K562 (cell line): ENCODE measurements at regions not wholly inside any gene's neighbourhood (a gene's known extent, or its start where the extent isn't known, plus 50 kb on each side); places are given as distances from the start of the nearest gene placed in this dataset.

Experiments
- ATAC-seq: fragments of 200-7000 bp; cut with Tn5 transposase; 3 replicates; pipeline ENCODE4 v1.9.1; 2020; ENCODE audit warnings: moderate library complexity
- BruUV-seq: library from RNA; stranded (reverse); fragments of 400-500 nt; replicated peaks from 2 replicates; lab custom pipeline; 2021; lab: Mats Ljungman, UMichigan
- CTCF ChIA-PET: fragments of 300-600 bp; formaldehyde crosslinking; extraction: SDS; loops from one replicate; lab custom pipeline; 2021; ENCODE audit warnings: low intra/inter-chr PET ratio; lab: Yijun Ruan, JAX
- POLR2A ChIA-PET: fragments of 300-600, 350-650 bp; sonication (Branson Sonifier 250); formaldehyde crosslinking; extraction: SDS; loops from one replicate; lab custom pipeline; 2021; ENCODE audit warnings: antibody characterized with exemption, inconsistent platforms; lab: Yijun Ruan, JAX
- DNase-seq, 4 experiments: peaks; one replicate each; pipeline versions ENCODE4 v3.0.0 to v3.0.0-alpha.2; 2011 to 2018; ENCODE audit warnings: low spot score in 3 of 4, mixed read lengths in 3 of 4; ENCODE audit errors: extremely low read depth in 1 of 4
- FAIRE-seq: peaks from 2 replicates; lab custom pipeline; 2011; peaks lifted over from hg19 to GRCh38; lab: Jason Lieb, UNC
- H2AFZ ChIP-seq: 2 replicates; pipeline ENCODE4 v1.6.0; 2011; ENCODE audit warnings: low read depth, low read length, control low read depth, inconsistent platforms
- H3K27ac ChIP-seq: fragments of 200-600 bp; 3 replicates; pipeline ENCODE4 v1.8.0; 2011; ENCODE audit warnings: low read depth, mild to moderate bottlenecking, control low read depth, inconsistent platforms, low read length, moderate library complexity, mixed read lengths; ENCODE audit errors: extremely low read depth
- H3K27me3 ChIP-seq, 2 experiments: fragments of 300-600 bp in 1 of 2; 2 replicates in 1 of 2; 3 replicates in 1 of 2; pipeline versions ENCODE4 v1.6.0 to v1.8.0; 2011; ENCODE audit warnings: inconsistent platforms in 2 of 2, low read length in 2 of 2, mild to moderate bottlenecking in 1 of 2, mixed read lengths in 1 of 2, moderate library complexity in 1 of 2; ENCODE audit not compliant: control insufficient read depth in 2 of 2, insufficient read depth in 2 of 2
- H3K36me3 ChIP-seq: fragments of 300-600 bp; 3 replicates; pipeline ENCODE4 v1.8.0; 2011; ENCODE audit warnings: mild to moderate bottlenecking, low read length, inconsistent platforms; ENCODE audit not compliant: control insufficient read depth, insufficient read depth
- H3K4me1 ChIP-seq, 2 experiments: fragments of 200-600 bp in 1 of 2; replicated peaks in 1 of 2; 2 replicates in 1 of 2; 3 replicates in 1 of 2; pipeline versions ENCODE4 v1.5.1 to v1.8.0; 2011; ENCODE audit warnings: inconsistent platforms in 2 of 2, low read length in 2 of 2, mild to moderate bottlenecking in 1 of 2, mixed read lengths in 1 of 2, moderate library complexity in 1 of 2; ENCODE audit not compliant: control insufficient read depth in 2 of 2, insufficient read depth in 2 of 2
- H3K4me2 ChIP-seq: 2 replicates; pipeline ENCODE4 v1.6.1; 2011; ENCODE audit warnings: low read length, control low read depth, inconsistent platforms, mixed read lengths; ENCODE audit not compliant: insufficient read depth
- H3K4me3 ChIP-seq: fragments of 200-600 bp; sonication (generic), shearing (Covaris generic); 2 replicates; pipeline ENCODE4 v1.5.1; 2016; ENCODE audit warnings: control low read depth, inconsistent platforms
- H3K79me2 ChIP-seq: fragments of 200-600 bp; 3 replicates; pipeline ENCODE4 v1.8.0; 2011; ENCODE audit warnings: low read length, inconsistent platforms; ENCODE audit not compliant: control insufficient read depth, insufficient read depth
- H3K9ac ChIP-seq, 2 experiments: 2 replicates each; pipeline versions ENCODE4 v1.6.0 to v1.6.1; 2011; ENCODE audit warnings: low read depth in 2 of 2, low read length in 2 of 2, control low read depth in 1 of 2, inconsistent platforms in 1 of 2, mild to moderate bottlenecking in 1 of 2, mixed read lengths in 1 of 2; ENCODE audit not compliant: insufficient read depth in 1 of 2
- H3K9me1 ChIP-seq: one replicate; pipeline ENCODE4 v1.6.0; 2011; ENCODE audit warnings: inconsistent platforms, mild to moderate bottlenecking, low read length, moderate library complexity; ENCODE audit not compliant: control insufficient read depth, insufficient read depth
- H3K9me3 ChIP-seq: replicated peaks from 2 replicates; pipeline ENCODE4 v1.5.1; 2011; ENCODE audit warnings: low read depth, low read length, inconsistent platforms; ENCODE audit not compliant: control insufficient read depth, insufficient read depth
- H4K20me1 ChIP-seq: replicated peaks from 2 replicates; pipeline ENCODE4 v1.6.1; 2011; ENCODE audit warnings: low read length, inconsistent platforms, mixed read lengths; ENCODE audit not compliant: control insufficient read depth, insufficient read depth
- CBFB ChIP-seq: sonication (generic); formaldehyde crosslinking; IDR thresholded peaks from 2 replicates; pipeline ENCODE4 v1.4.0; 2020; ENCODE audit warnings: mild to moderate bottlenecking, missing genetic modification reagents
- FOXK2 ChIP-seq, 2 experiments: fragments of 450-650 bp; IDR thresholded peaks in 1 of 2; conservative IDR thresholded peaks in 1 of 2; 2 replicates each; pipeline ENCODE4 v1.6.1; 2016; ENCODE audit warnings: low read depth in 2 of 2, mild to moderate bottlenecking in 1 of 2
- JUN ChIP-seq, 2 experiments: sonication (generic) in 1 of 2; formaldehyde crosslinking in 1 of 2; IDR thresholded peaks; 2 replicates each; pipeline versions ENCODE4 v1.6.1 to v1.8.0; 2012 to 2022; ENCODE audit warnings: borderline replicate concordance in 2 of 2, mild to moderate bottlenecking in 2 of 2, improper control_type of control experiment in 1 of 2, low read depth in 1 of 2, low read length in 1 of 2, missing genetic modification reagents in 1 of 2
- KDM5B ChIP-seq: fragments of 200-600 bp; sonication (generic); IDR thresholded peaks from 2 replicates; pipeline ENCODE4 v1.6.1; 2012; ENCODE audit warnings: low read depth, mild to moderate bottlenecking, moderate library complexity, low read length, control low read depth, inconsistent platforms; ENCODE audit not compliant: insufficient replicate concordance
- MAZ ChIP-seq, 2 experiments: fragments of 450-650 bp in 1 of 2; sonication (generic) in 1 of 2; formaldehyde crosslinking; IDR thresholded peaks in 1 of 2; conservative IDR thresholded peaks in 1 of 2; 2 replicates each; pipeline versions ENCODE4 v1.4.0 to v1.5.0; 2020; ENCODE audit warnings: mild to moderate bottlenecking in 1 of 2, missing genetic modification reagents in 1 of 2
- MYC ChIP-seq, 2 experiments: fragments of 250-450 bp in 1 of 2; sonication (Bioruptor Pico) in 1 of 2; IDR thresholded peaks; 2 replicates each; pipeline versions ENCODE4 v1.5.1 to v1.6.1; 2012 to 2021; ENCODE audit warnings: low read depth in 2 of 2, borderline replicate concordance in 1 of 2, improper control_type of control experiment in 1 of 2, low read length in 1 of 2, mild to moderate bottlenecking in 1 of 2, moderate library complexity in 1 of 2
- SMARCA4 ChIP-seq: fragments of 450-650 bp; IDR thresholded peaks from 2 replicates; pipeline ENCODE4 v1.6.1; 2016
- ZFP30 ChIP-seq: fragments of 250-450 bp; sonication (Bioruptor Pico); IDR thresholded peaks from 2 replicates; pipeline ENCODE4 v1.8.0; 2022; ENCODE audit warnings: moderate library complexity, mild to moderate bottlenecking, inconsistent platforms, borderline replicate concordance
- ZNF584 ChIP-seq: fragments of 200-800 bp; sonication (Bioruptor generic); IDR thresholded peaks from 2 replicates; pipeline ENCODE4 v1.6.1; 2016; ENCODE audit warnings: low read depth, mild to moderate bottlenecking, missing genetic modification characterization, missing compliant biosample characterization
- ZNF586 ChIP-seq: fragments of 450-650 bp; formaldehyde crosslinking; conservative IDR thresholded peaks from 2 replicates; pipeline ENCODE4 v1.4.0; 2020; ENCODE audit warnings: mild to moderate bottlenecking, moderate library complexity
- WGBS: fragments of 100-300 bp; shearing (Covaris generic); methylation state at CpG from one replicate; pipeline ENCODE4 v1.1.6; 2016; ENCODE audit warnings: low coverage, mixed read lengths; ENCODE audit not compliant: insufficient coverage; ENCODE audit errors: missing lambda C conversion rate; 5-methylcytosine and 5-hydroxymethylcytosine counted together
- in situ Hi-C: fragments of 300-500 bp; cut with MboI; formaldehyde crosslinking; loops from 4 replicates; pipeline ENCODE4 v1.15.0; 2018; ENCODE audit warnings: inconsistent platforms, mixed read lengths
- intact Hi-C: fragments of 100-400 bp; cut with micrococcal nuclease; formaldehyde crosslinking; loops from 2 replicates; pipeline ENCODE4 v1.14.2; 2022
- TF ChIP-seq, protein P1 (sequence below): fragments of 250-450 bp; sonication (Bioruptor Pico); IDR thresholded peaks from 2 replicates; pipeline ENCODE4 v1.8.0; 2022; ENCODE audit warnings: inconsistent platforms, mild to moderate bottlenecking, moderate library complexity, borderline replicate concordance
- TF ChIP-seq, protein P2 (sequence below): fragments of 450-650 bp; IDR thresholded peaks from 2 replicates; pipeline ENCODE4 v1.6.1; 2016; ENCODE audit warnings: low read depth, mild to moderate bottlenecking, moderate library complexity

DNA sequence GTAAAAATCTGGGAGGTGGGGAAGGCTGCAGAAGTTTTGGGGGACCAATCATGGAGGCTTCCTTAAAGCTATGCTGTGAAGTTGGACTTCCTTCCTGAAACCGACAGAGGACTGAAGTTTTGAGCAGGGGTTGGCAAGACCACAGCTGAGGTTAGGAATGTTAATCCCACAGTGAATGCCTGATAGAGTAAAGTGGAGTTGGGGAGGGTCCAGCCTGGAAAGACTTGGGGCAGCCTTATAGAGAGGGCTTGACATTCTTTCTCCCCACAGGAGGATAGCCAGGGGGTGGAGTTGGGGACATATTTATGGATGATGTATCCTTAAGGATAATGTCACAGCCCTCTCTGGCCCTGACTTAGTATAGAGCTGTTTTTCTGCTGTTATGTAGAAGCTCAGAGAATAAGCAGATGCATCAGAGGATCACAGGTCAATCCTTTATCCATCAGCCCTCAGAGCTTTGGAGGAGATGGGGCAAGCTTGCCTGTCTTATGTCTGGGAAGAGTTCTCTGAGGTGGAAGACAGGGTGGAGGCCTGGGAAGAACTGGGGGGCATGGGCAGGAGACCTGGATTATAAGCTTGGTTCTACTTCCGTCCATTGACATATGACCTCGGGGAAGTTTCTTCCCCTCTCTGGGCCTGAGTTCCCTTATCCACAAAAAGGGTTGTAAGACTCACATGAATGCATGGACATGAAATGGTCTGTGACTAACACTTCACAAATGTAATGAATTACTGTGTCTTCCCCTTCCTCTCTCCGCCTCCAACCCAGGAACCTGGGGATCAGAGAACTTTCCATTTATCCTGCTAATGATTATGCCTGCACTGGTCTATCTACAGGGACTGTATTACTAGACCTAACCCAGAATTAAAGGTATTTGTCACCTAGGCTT, 317.8 kb downstream of the MIAT start:
- Histone ChIP-seq H3K4me1 (no peaks in the 10 kb centered on the region), H2AFZ (no peak overlapping the region), H3K9me3 (no peaks in the 10 kb centered on the region), H3K27ac (no peak overlapping the region), H3K79me2 (no peaks in the 10 kb centered on the region)
- DNase-seq (no peak), ATAC-seq (no peak), FAIRE-seq (no peak)
- 4% methylated on average over 4 of the region's 4 CpGs for WGBS
- in situ Hi-C loops, result no loop called here
- TF ChIP-seq, protein P1, sequence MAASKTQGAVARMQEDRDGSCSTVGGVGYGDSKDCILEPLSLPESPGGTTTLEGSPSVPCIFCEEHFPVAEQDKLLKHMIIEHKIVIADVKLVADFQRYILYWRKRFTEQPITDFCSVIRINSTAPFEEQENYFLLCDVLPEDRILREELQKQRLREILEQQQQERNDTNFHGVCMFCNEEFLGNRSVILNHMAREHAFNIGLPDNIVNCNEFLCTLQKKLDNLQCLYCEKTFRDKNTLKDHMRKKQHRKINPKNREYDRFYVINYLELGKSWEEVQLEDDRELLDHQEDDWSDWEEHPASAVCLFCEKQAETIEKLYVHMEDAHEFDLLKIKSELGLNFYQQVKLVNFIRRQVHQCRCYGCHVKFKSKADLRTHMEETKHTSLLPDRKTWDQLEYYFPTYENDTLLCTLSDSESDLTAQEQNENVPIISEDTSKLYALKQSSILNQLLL (CRISPR knock-in tag), result no peak
- TF ChIP-seq, protein P2, sequence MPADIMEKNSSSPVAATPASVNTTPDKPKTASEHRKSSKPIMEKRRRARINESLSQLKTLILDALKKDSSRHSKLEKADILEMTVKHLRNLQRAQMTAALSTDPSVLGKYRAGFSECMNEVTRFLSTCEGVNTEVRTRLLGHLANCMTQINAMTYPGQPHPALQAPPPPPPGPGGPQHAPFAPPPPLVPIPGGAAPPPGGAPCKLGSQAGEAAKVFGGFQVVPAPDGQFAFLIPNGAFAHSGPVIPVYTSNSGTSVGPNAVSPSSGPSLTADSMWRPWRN, result no peak
- TF ChIP-seq KDM5B, result no peak
- TF ChIP-seq JUN (IDR thresholded peaks at IDR 0.05; ENCODE audit: borderline replicate concordance, low read depth, low read length), result no peak
- no peak for TF ChIP-seq JUN (CRISPR knock-in tag; IDR thresholded peaks at IDR 0.05; ENCODE audit: borderline replicate concordance)
- TF ChIP-seq CBFB, result no peak
- TF ChIP-seq SMARCA4, result no peak
- no peak for TF ChIP-seq ZFP30 (CRISPR knock-in tag)
- TF ChIP-seq MYC (IDR thresholded peaks at IDR 0.05; ENCODE audit: low read depth, low read length), result no peak
- no peak for TF ChIP-seq MYC (CRISPR knock-in tag; IDR thresholded peaks at IDR 0.05; ENCODE audit: borderline replicate concordance, low read depth)
- TF ChIP-seq ZNF586 (CRISPR knock-in tag), result no peak
- no peak for TF ChIP-seq FOXK2 (conservative IDR thresholded peaks at IDR 0.05 in 1 of 2, IDR thresholded peaks at IDR 0.05 in 1 of 2; ENCODE audit: low read depth in 2 of 2)
- no peak for TF ChIP-seq ZNF584 (CRISPR knock-in tag)
- TF ChIP-seq MAZ (CRISPR knock-in tag; conservative IDR thresholded peaks at IDR 0.05 in 1 of 2, IDR thresholded peaks at IDR 0.05 in 1 of 2), result no peak
- TF ChIP-seq, all 486 proteins: peak for 0
- POLR2A ChIA-PET, result no interaction called here
- CTCF ChIA-PET, result no interaction called here
- intact Hi-C loops, result no loop called here
- H3K4me3 ChIP-seq, result no peak overlapping the region
- no peaks in the 10 kb centered on the region for H3K36me3 ChIP-seq
- H4K20me1 ChIP-seq, result no peaks in the 10 kb centered on the region
- no peaks in the 10 kb centered on the region for H3K9me1 ChIP-seq
- no peaks in the 10 kb centered on the region for H3K27me3 ChIP-seq
- H3K9ac ChIP-seq, result no peak overlapping the region
- no peak overlapping the region for H3K4me2 ChIP-seq
- no TSS peak for BruUV-seq
